ENCODE measurements at regions not wholly inside any gene's neighbourhood (a gene's known extent, or its start where the extent isn't known, plus 50 kb on each side); places are given as distances from the start of the nearest gene placed in this dataset.

DNA sequence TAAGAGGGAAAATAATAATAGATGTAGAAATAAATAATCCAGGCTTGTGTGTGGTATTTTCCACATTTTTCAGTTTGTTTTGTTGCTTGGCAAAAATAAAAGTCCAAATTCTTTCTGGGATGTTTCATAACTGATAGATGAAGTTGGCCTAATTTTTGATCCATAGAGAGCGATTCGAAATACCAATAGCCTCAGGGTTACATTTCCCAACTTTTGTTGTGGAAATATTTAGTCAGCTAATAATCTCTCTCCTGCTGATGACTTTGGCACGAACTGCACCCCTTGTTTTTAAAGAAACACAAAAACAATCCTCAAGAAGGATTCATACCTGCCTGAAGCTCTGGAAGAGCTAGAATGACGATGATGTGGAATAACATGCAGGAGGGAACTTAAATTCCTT is 483.2 kb downstream of the ADRA2A start:
- Histone ChIP-seq H3K36me3 (ENCODE audit: low read depth) (no peaks in the 10 kb centered on the region), H3K4me3 (no peak overlapping the region), H3K9me3 (no peaks in the 10 kb centered on the region), H3K4me1 (ENCODE audit: low read depth) (no peaks in the 10 kb centered on the region)
- TF ChIP-seq, protein P1, sequence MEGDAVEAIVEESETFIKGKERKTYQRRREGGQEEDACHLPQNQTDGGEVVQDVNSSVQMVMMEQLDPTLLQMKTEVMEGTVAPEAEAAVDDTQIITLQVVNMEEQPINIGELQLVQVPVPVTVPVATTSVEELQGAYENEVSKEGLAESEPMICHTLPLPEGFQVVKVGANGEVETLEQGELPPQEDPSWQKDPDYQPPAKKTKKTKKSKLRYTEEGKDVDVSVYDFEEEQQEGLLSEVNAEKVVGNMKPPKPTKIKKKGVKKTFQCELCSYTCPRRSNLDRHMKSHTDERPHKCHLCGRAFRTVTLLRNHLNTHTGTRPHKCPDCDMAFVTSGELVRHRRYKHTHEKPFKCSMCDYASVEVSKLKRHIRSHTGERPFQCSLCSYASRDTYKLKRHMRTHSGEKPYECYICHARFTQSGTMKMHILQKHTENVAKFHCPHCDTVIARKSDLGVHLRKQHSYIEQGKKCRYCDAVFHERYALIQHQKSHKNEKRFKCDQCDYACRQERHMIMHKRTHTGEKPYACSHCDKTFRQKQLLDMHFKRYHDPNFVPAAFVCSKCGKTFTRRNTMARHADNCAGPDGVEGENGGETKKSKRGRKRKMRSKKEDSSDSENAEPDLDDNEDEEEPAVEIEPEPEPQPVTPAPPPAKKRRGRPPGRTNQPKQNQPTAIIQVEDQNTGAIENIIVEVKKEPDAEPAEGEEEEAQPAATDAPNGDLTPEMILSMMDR (IDR thresholded peaks at IDR 0.05): no peak
- ATAC-seq (no peak), DNase-seq (no peak)
- intact Hi-C loops (cut with DNase I, micrococcal nuclease): no loop called here

DNA sequence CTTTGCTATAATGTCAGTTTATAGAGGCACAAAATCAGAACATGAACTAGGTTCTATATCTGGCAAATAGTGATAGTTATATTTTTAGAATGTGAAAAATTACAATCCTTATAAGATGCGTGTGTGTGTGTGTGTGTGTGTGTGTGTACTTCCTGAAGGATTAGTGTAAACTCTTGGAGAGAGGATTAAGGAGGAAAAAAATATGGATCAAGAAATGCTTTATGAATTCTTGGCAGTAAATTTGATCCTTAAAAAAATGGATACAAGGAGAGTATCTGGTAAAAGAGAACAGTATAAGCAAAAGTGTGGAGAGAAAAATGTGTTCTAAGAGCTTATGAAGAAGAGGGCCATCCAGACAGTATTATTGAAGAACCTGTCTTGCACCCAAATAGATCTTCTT is 484.3 kb downstream of the ADRA2A start:
- intact Hi-C loops (cut with DNase I, micrococcal nuclease): no loop called here
- DNase-seq: no peak
- TF ChIP-seq, protein P1 (IDR thresholded peaks at IDR 0.05): no peak
- no peaks in the 10 kb centered on the region for H3K4me1 ChIP-seq (ENCODE audit: low read depth)
- no peaks in the 10 kb centered on the region for H3K36me3 ChIP-seq (ENCODE audit: low read depth)
- H3K9me3 ChIP-seq: no peaks in the 10 kb centered on the region
- H3K4me3 ChIP-seq: no peak overlapping the region
- ATAC-seq: no peak

DNA sequence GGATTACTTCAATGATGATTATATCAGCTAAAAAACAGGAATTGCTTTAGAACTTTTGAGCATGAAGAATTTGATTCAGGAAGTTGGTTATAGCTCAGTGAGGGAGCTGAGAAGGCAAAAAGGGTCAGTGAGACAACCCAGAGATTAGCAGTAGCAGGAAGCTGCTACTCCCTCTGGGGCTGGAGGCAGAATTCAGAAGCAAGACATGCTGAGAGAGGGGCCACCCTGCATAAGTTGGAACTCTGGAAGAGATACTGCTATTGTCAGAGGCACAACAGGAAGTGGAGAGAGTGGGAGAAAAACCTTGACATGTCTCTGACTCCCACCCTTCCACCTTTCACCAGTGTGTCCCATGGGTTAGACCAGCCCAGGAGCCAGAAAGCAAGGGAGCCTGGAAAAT is 488.7 kb downstream of the ADRA2A start:
- H3K36me3 ChIP-seq (ENCODE audit: low read depth): no peaks in the 10 kb centered on the region
- no peaks in the 10 kb centered on the region for H3K9me3 ChIP-seq
- H3K4me1 ChIP-seq (ENCODE audit: low read depth): no peaks in the 10 kb centered on the region
- ATAC-seq: no peak
- DNase-seq: no peak
- TF ChIP-seq, protein P1 (IDR thresholded peaks at IDR 0.05): no peak
- no peak overlapping the region for H3K4me3 ChIP-seq
- intact Hi-C loops (cut with DNase I, micrococcal nuclease): no loop called here

DNA sequence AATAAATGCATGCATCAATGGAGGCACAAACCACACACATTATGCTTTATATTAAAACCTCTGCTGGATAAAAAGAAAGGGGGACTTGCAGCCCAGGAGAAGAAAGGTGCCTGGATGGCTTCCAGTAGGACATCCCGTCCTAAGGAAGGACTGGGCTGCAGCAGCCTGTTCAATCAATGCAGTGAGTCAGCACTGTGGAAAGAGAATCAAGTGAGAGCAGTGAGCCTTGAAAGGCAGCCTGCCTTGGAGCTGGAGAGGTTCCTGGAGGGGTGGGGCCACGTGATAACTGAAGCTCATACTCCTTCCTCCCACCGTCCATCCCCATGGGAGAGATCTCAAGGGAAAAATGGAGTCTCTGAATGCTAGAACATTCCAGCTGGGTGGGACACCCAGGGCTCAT is 501.2 kb downstream of the ADRA2A start:
- DNase-seq (no peak), ATAC-seq (no peak)
- intact Hi-C loops (cut with DNase I, micrococcal nuclease): no loop called here
- H3K4me3 ChIP-seq: no peak overlapping the region
- no peaks in the 10 kb centered on the region for H3K9me3 ChIP-seq
- TF ChIP-seq, protein P1 (IDR thresholded peaks at IDR 0.05): no peak
- no peaks in the 10 kb centered on the region for H3K4me1 ChIP-seq (ENCODE audit: low read depth)
- H3K36me3 ChIP-seq (ENCODE audit: low read depth): no peaks in the 10 kb centered on the region

DNA sequence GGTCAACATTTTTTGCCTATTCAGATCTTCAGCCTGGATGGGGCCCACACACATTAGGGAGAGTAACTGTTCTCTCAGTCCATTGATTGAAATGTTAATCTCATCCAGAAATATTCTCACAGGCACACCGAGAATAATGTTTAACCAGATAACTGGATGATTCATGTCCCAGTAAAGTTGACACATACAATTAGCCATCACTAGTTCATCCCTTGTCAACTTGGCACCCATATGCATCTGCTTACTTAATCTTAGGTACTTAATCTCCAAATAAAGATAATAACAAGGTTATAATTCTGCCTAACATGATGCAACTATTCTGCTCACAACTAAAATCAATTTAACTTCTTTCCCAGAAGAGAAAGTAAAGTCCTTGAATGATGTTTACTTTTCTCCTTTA is 502.6 kb downstream of the ADRA2A start:
- ATAC-seq: no peak
- intact Hi-C loops (cut with DNase I, micrococcal nuclease): no loop called here
- no peak for DNase-seq
- Histone ChIP-seq H3K4me1 (ENCODE audit: low read depth) (no peaks in the 10 kb centered on the region), H3K36me3 (ENCODE audit: low read depth) (no peaks in the 10 kb centered on the region), H3K9me3 (no peaks in the 10 kb centered on the region), H3K4me3 (no peak overlapping the region)
- TF ChIP-seq, protein P1 (IDR thresholded peaks at IDR 0.05): no peak

DNA sequence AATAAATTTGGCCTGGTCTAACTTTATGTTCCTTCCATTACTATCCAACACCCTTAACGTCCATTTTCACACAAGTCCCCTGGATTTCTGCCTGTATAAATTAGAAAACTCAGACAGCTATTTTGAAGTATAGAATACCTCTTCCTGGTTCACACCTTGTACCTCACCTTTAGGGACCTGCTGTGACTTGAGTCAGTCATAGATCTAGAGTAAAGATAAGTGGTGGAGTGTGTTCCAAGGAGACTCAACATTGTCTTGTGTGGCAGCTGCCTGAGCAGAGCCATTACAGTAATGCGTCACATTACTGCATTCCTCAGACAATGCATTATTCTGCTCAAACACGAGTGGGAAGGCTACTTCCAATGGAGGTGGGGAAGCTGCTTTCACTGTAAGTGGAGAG is 513.9 kb downstream of the ADRA2A start:
- no peak for ATAC-seq
- intact Hi-C loops (cut with DNase I, micrococcal nuclease): no loop called here

More for the DNA sequence above, 513.9 kb downstream of the ADRA2A start:
- TF ChIP-seq, protein P1 (IDR thresholded peaks at IDR 0.05): no peak
- H3K4me3 ChIP-seq: no peak overlapping the region
- H3K9me3 ChIP-seq: no peaks in the 10 kb centered on the region
- H3K4me1 ChIP-seq (ENCODE audit: low read depth): no peaks in the 10 kb centered on the region
- no peaks in the 10 kb centered on the region for H3K36me3 ChIP-seq (ENCODE audit: low read depth)
- DNase-seq: no peak

Measured in mucosa of descending colon (tissue), 3 donors.